ENCODE measurements at regions not wholly inside any gene's neighbourhood (a gene's known extent, or its start where the extent isn't known, plus 50 kb on each side); places are given as distances from the start of the nearest gene placed in this dataset.

DNA sequence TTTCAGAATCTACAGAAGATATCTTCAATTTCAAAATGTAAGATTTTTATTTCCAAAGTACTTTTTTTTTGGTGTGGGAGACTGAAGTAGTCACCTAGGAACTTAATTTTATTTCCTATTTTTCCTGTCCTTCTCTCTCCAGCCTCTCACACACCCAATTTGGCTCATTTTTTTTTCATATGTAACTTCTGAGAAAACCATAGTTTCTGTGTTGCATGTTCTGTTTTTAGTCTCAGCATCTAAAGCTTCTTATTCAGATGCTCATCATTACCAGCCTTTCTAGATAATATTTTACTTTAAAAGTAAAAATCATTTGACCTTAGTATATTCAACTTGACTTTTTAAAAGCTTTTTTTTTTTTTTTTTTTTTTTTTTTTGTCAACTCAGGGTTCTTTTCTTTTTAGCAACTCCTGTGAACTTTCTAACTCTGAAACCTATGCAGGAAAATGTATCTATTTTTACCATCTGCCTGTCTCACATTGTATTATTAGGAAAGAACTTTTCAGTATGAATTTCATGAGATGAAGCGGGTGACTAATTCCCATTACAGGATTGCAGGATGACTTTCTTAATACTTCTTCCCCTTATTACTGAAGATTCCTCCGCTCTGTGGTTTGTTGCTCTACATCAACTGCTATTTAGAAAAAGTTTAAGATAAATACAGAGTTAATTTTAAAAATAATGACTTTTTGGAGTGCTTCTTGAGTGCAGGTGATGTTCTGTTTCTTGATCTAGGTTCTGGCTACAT, 73.6 kb upstream of the LSM8 start:
- Mint-ChIP-seq H3K27ac (no peak overlapping the region), H3K36me3 (ENCODE audit: low read depth) (no peaks in the 10 kb centered on the region), H3K4me1 (no peaks in the 10 kb centered on the region), H3K9me3 (peaks cover 16% of the 10 kb centered on the region), H3K4me3 (no peak overlapping the region), H3K27me3 (ENCODE audit: insufficient read depth) (no peaks in the 10 kb centered on the region)
- peaks cover 23% of the 10 kb centered on the region for H3K9me3 ChIP-seq (ENCODE audit: control insufficient read depth, low read length)
- H3K4me3 ChIP-seq (ENCODE audit: low read length) = no peak overlapping the region
- no peaks in the 10 kb centered on the region for H3K36me3 ChIP-seq (ENCODE audit: control insufficient read depth, insufficient read depth, low read length)
- H3K4me1 ChIP-seq (ENCODE audit: control insufficient read depth, insufficient read depth, low read length) = no peaks in the 10 kb centered on the region
- H3K27ac ChIP-seq (ENCODE audit: low read depth, low read length) = no peak overlapping the region
- H3K27me3 ChIP-seq (ENCODE audit: control insufficient read depth, insufficient read depth, low read length, poor library complexity, severe bottlenecking) = no peaks in the 10 kb centered on the region
- DNase-seq = no peak
- TF ChIP-seq, protein P1, sequence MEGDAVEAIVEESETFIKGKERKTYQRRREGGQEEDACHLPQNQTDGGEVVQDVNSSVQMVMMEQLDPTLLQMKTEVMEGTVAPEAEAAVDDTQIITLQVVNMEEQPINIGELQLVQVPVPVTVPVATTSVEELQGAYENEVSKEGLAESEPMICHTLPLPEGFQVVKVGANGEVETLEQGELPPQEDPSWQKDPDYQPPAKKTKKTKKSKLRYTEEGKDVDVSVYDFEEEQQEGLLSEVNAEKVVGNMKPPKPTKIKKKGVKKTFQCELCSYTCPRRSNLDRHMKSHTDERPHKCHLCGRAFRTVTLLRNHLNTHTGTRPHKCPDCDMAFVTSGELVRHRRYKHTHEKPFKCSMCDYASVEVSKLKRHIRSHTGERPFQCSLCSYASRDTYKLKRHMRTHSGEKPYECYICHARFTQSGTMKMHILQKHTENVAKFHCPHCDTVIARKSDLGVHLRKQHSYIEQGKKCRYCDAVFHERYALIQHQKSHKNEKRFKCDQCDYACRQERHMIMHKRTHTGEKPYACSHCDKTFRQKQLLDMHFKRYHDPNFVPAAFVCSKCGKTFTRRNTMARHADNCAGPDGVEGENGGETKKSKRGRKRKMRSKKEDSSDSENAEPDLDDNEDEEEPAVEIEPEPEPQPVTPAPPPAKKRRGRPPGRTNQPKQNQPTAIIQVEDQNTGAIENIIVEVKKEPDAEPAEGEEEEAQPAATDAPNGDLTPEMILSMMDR (conservative IDR thresholded peaks at IDR 0.05) = no peak
- whole genome bisulfite sequencing, 2 experiments (ENCODE audit: insufficient coverage in 1 of 2, insufficient read length in 1 of 2) = 100% methylated on average over 2 of the region's 2 CpGs; no CpG with 5 or more reads in 1 of the 2 experiments
- no peak overlapping the region for H3K9ac ChIP-seq (ENCODE audit: extremely low read depth, low read length, poor library complexity, severe bottlenecking)

DNA sequence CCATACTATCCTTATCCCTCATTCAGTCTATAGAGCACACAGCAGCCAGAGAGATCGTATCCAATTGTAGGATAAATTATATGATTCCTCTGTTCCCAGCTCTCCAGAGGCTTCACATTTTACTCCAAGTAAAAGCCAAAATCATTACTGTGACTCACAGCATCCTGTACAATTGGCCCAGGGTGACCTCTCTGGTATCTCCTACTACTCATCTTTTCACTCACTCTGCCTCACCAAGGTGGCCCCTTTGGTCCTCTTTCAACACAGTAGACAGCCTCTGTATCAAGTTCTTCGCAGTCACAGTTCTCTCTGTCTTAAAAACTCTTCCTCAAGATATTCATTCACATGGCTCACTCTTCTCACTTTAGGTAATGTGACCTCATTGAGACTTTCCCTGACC, 72.6 kb upstream of the LSM8 start:
- 93 to 94% methylated on average over 2 of the region's 2 CpGs for WGBS, 2 experiments (ENCODE audit: insufficient coverage in 1 of 2, insufficient read length in 1 of 2)
- H3K27me3 Mint-ChIP-seq (ENCODE audit: insufficient read depth) = no peaks in the 10 kb centered on the region

GRCh38 chr7:118114175-118114574, 69.8 kb upstream of the LSM8 start:
- H3K27me3 Mint-ChIP-seq (ENCODE audit: insufficient read depth) = no peaks in the 10 kb centered on the region
- TF ChIP-seq, protein P1 (conservative IDR thresholded peaks at IDR 0.05) = no peak
- Histone ChIP-seq H3K9ac (ENCODE audit: extremely low read depth, low read length, poor library complexity, severe bottlenecking) (no peak overlapping the region), H3K27me3 (ENCODE audit: control insufficient read depth, insufficient read depth, low read length, poor library complexity, severe bottlenecking) (no peaks in the 10 kb centered on the region), H3K27ac (ENCODE audit: low read depth, low read length) (no peak overlapping the region), H3K4me3 (ENCODE audit: low read length) (peak overlapping the region; percentile 23), H3K4me1 (ENCODE audit: control insufficient read depth, insufficient read depth, low read length) (no peaks in the 10 kb centered on the region), H3K36me3 (ENCODE audit: control insufficient read depth, insufficient read depth, low read length) (no peaks in the 10 kb centered on the region), H3K9me3 (ENCODE audit: control insufficient read depth, low read length) (peaks cover 35% of the 10 kb centered on the region)
- H3K9me3 Mint-ChIP-seq = peaks cover 35% of the 10 kb centered on the region
- no peak for DNase-seq
- WGBS, 2 experiments (ENCODE audit: insufficient coverage in 1 of 2, insufficient read length in 1 of 2) = 82 to 94% methylated on average over 4 to 10 of the region's 10 CpGs
- H3K27ac Mint-ChIP-seq = no peak overlapping the region
- H3K36me3 Mint-ChIP-seq (ENCODE audit: low read depth) = no peaks in the 10 kb centered on the region
- no peak overlapping the region for H3K4me3 Mint-ChIP-seq
- no peaks in the 10 kb centered on the region for H3K4me1 Mint-ChIP-seq

More for the DNA sequence above, 72.6 kb upstream of the LSM8 start:
- TF ChIP-seq, protein P1 (conservative IDR thresholded peaks at IDR 0.05) = no peak
- Histone ChIP-seq H3K27me3 (ENCODE audit: control insufficient read depth, insufficient read depth, low read length, poor library complexity, severe bottlenecking) (no peaks in the 10 kb centered on the region), H3K4me1 (ENCODE audit: control insufficient read depth, insufficient read depth, low read length) (no peaks in the 10 kb centered on the region), H3K9me3 (ENCODE audit: control insufficient read depth, low read length) (peaks cover 27% of the 10 kb centered on the region), H3K9ac (ENCODE audit: extremely low read depth, low read length, poor library complexity, severe bottlenecking) (no peak overlapping the region), H3K27ac (ENCODE audit: low read depth, low read length) (no peak overlapping the region), H3K36me3 (ENCODE audit: control insufficient read depth, insufficient read depth, low read length) (no peaks in the 10 kb centered on the region), H3K4me3 (ENCODE audit: low read length) (no peak overlapping the region)
- no peaks in the 10 kb centered on the region for H3K4me1 Mint-ChIP-seq
- no peaks in the 10 kb centered on the region for H3K36me3 Mint-ChIP-seq (ENCODE audit: low read depth)
- no peak for DNase-seq
- no peak overlapping the region for H3K27ac Mint-ChIP-seq
- no peak overlapping the region for H3K4me3 Mint-ChIP-seq
- H3K9me3 Mint-ChIP-seq = peaks cover 23% of the 10 kb centered on the region
